WTC11 (cell line): ENCODE measurements at regions not wholly inside any gene's neighbourhood (a gene's known extent, or its start where the extent isn't known, plus 50 kb on each side); places are given as distances from the start of the nearest gene placed in this dataset.

Experiments
- ATF2 ChIP-seq: sonication (generic); formaldehyde crosslinking; IDR thresholded peaks from 2 replicates; pipeline ENCODE4 v1.8.1; 2022; ENCODE audit warnings: low read depth, missing genetic modification reagents, borderline replicate concordance
- CREM ChIP-seq: sonication (generic); formaldehyde crosslinking; IDR thresholded peaks from 2 replicates; pipeline ENCODE4 v1.8.1; 2022; ENCODE audit warnings: mild to moderate bottlenecking, missing genetic modification reagents, moderate library complexity
- CTCF ChIP-seq: fragments of 200-600 bp; IDR thresholded peaks from 2 replicates; pipeline ENCODE4 v1.8.0; 2022; ENCODE audit warnings: antibody characterized with exemption
- ETV6 ChIP-seq: sonication (generic); formaldehyde crosslinking; IDR thresholded peaks from 2 replicates; pipeline ENCODE4 v1.8.1; 2022; ENCODE audit warnings: mild to moderate bottlenecking, missing genetic modification reagents
- FOXP4 ChIP-seq: sonication (generic); formaldehyde crosslinking; IDR thresholded peaks from 2 replicates; pipeline ENCODE4 v1.8.0; 2022; ENCODE audit warnings: mild to moderate bottlenecking, missing genetic modification reagents
- HMGXB4 ChIP-seq: sonication (generic); formaldehyde crosslinking; IDR thresholded peaks from 2 replicates; pipeline ENCODE4 v1.8.1; 2023; ENCODE audit warnings: mild to moderate bottlenecking, moderate library complexity, missing genetic modification reagents
- JUN ChIP-seq: sonication (generic); formaldehyde crosslinking; IDR thresholded peaks from 2 replicates; pipeline ENCODE4 v1.8.0; 2023; ENCODE audit warnings: mild to moderate bottlenecking, missing genetic modification reagents
- NR3C1 ChIP-seq: sonication (generic); formaldehyde crosslinking; conservative IDR thresholded peaks from 2 replicates; pipeline ENCODE4 v1.8.1; 2023; ENCODE audit warnings: low read depth, mild to moderate bottlenecking, missing genetic modification reagents
- PRDM15 ChIP-seq: sonication (generic); formaldehyde crosslinking; IDR thresholded peaks from 2 replicates; pipeline ENCODE4 v1.8.0; 2022; ENCODE audit warnings: missing genetic modification reagents
- ZNF263 ChIP-seq: sonication (generic); formaldehyde crosslinking; IDR thresholded peaks from 2 replicates; pipeline ENCODE4 v1.8.1; 2022; ENCODE audit warnings: low read depth, mild to moderate bottlenecking, moderate library complexity, missing genetic modification reagents
- ZNF281 ChIP-seq: sonication (generic); formaldehyde crosslinking; IDR thresholded peaks from 2 replicates; pipeline ENCODE4 v1.8.0; 2023; ENCODE audit warnings: mild to moderate bottlenecking, missing genetic modification reagents

GRCh38 chr4:1503583-1504471 lies 97.6 kb upstream of the NKX1-1 start:
- TF ChIP-seq PRDM15 (CRISPR knock-in tag): no peak
- TF ChIP-seq ZNF281 (CRISPR knock-in tag): no peak
- TF ChIP-seq NR3C1 (CRISPR knock-in tag): no peak
- no peak for TF ChIP-seq CTCF
- no peak for TF ChIP-seq CREM (CRISPR knock-in tag)
- TF ChIP-seq FOXP4 (CRISPR knock-in tag): no peak
- no peak for TF ChIP-seq ETV6 (CRISPR knock-in tag)
- TF ChIP-seq JUN (CRISPR knock-in tag): no peak
- no peak for TF ChIP-seq ZNF263 (CRISPR knock-in tag)
- no peak for TF ChIP-seq ATF2 (CRISPR knock-in tag)
- no peak for TF ChIP-seq HMGXB4 (CRISPR knock-in tag)
